ENCODE measurements at regions not wholly inside any gene's neighbourhood (a gene's known extent, or its start where the extent isn't known, plus 50 kb on each side); places are given as distances from the start of the nearest gene placed in this dataset.

DNA sequence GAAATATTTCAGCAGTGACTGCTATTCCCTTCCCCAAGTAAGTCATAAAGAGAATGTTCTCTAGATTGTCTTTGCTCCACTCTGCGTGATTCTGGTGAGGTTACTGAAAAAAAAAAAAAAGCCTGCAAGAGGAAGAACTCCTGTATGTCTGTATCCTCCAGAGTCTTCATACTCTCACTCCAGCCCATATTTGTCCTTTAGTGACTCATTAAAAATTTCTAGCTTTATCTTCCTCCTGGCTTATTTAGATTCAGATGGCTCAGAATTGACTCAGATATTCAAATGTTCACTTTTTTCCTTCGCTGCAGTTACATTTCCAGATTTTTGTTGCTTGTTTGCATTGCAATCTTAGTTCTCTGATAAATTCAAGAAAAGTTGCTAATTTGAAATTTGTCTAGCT lies 76.3 kb upstream of the CNTN5 start:
- in situ Hi-C loops (cut with MboI): no loop called here
- POLR2A ChIA-PET: no interaction called here
- Histone ChIP-seq H3K79me2 (ENCODE audit: control insufficient read depth, insufficient read depth, low read length) (no peaks in the 10 kb centered on the region), H3K36me3 (ENCODE audit: control insufficient read depth in 2 of 2, insufficient read depth in 2 of 2, low read length in 1 of 2) (no peaks in the 10 kb centered on the region), H3K27me3 (replicated peaks in 1 of 2; ENCODE audit: control insufficient read depth in 2 of 2, insufficient read depth in 2 of 2, low read length in 1 of 2) (no peaks in the 10 kb centered on the region), H3K9me3 (replicated peaks; ENCODE audit: control insufficient read depth, insufficient read depth, low read length) (no peaks in the 10 kb centered on the region), H3K4me2 (ENCODE audit: control insufficient read depth, insufficient read depth) (no peak overlapping the region), H4K20me1 (ENCODE audit: control insufficient read depth, insufficient read depth) (no peaks in the 10 kb centered on the region), H3K4me3 (no peak overlapping the region), H3K4me1 (ENCODE audit: control insufficient read depth, insufficient read depth, low read length) (no peaks in the 10 kb centered on the region), H3K27ac (ENCODE audit: control insufficient read depth, insufficient read depth) (no peak overlapping the region), H2AFZ (ENCODE audit: control insufficient read depth, low read depth, low read length) (no peak overlapping the region), H3K9ac (ENCODE audit: control insufficient read depth, insufficient read depth, low read length) (no peak overlapping the region)
- no peak for DNase-seq (ENCODE audit: low read depth, low spot score)
- 72% methylated on average over 2 of the region's 2 CpGs for WGBS (ENCODE audit: insufficient coverage, insufficient replicate concordance, low lambda C conversion rate, missing lambda C conversion rate)
- TF ChIP-seq E4F1 (IDR thresholded peaks at IDR 0.05; ENCODE audit: borderline replicate concordance, partially characterized antibody) (no peak), IKZF2 (IDR thresholded peaks at IDR 0.05) (no peak), ZNF24 (IDR thresholded peaks at IDR 0.05) (no peak), E2F4 (IDR thresholded peaks at IDR 0.05; ENCODE audit: low read depth, low read length) (no peak), ZNF274 (IDR thresholded peaks at IDR 0.05; ENCODE audit: insufficient read depth, insufficient read length) (no peak), RFX5 (IDR thresholded peaks at IDR 0.05; ENCODE audit: low read depth, low read length) (no peak), BMI1 (IDR thresholded peaks at IDR 0.05; ENCODE audit: borderline replicate concordance) (no peak)
- TF ChIP-seq, protein P1, sequence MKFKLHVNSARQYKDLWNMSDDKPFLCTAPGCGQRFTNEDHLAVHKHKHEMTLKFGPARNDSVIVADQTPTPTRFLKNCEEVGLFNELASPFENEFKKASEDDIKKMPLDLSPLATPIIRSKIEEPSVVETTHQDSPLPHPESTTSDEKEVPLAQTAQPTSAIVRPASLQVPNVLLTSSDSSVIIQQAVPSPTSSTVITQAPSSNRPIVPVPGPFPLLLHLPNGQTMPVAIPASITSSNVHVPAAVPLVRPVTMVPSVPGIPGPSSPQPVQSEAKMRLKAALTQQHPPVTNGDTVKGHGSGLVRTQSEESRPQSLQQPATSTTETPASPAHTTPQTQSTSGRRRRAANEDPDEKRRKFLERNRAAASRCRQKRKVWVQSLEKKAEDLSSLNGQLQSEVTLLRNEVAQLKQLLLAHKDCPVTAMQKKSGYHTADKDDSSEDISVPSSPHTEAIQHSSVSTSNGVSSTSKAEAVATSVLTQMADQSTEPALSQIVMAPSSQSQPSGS (IDR thresholded peaks at IDR 0.05; ENCODE audit: low read length): no peak
- FAIRE-seq: no peak
- SMC1A ChIA-PET (ENCODE audit: uncharacterized antibody, unreplicated experiment): interaction anchor here (1.0 kb wide), 1 partner anchor 10 kb away, joined by 3 read pairs; no protein-coding TSS in a partner anchor
- CTCF ChIA-PET: no interaction called here
- RAD21 ChIA-PET (ENCODE audit: unreplicated experiment): no interaction called here
- intact Hi-C loops (cut with micrococcal nuclease; ENCODE audit: unreplicated experiment): no loop called here
- no peak for ATAC-seq
- no TSS peak for BruUV-seq (replicated peaks)

Data from GM12878 (cell line).